Kidney epithelial cell (primary cell): ENCODE measurements at regions not wholly inside any gene's neighbourhood (a gene's known extent, or its start where the extent isn't known, plus 50 kb on each side); places are given as distances from the start of the nearest gene placed in this dataset.

ENCODE experiments used
- DNase-seq: peaks from one replicate; pipeline ENCODE4 v3.0.0-alpha.2; 2010; ENCODE audit warnings: low read depth
- H3K27me3 ChIP-seq: 2 replicates; pipeline ENCODE4 v1.6.0; 2011; ENCODE audit warnings: low read length; ENCODE audit not compliant: control insufficient read depth, insufficient read depth
- H3K36me3 ChIP-seq: 2 replicates; pipeline ENCODE4 v1.5.1; 2011; ENCODE audit warnings: low read length; ENCODE audit not compliant: control insufficient read depth, insufficient read depth
- H3K4me3 ChIP-seq: 2 replicates; pipeline ENCODE4 v1.5.1; 2011; ENCODE audit warnings: low read depth, mild to moderate bottlenecking, control low read depth, low read length
- TF ChIP-seq, protein P1 (sequence below): IDR thresholded peaks from 2 replicates; pipeline ENCODE4 v1.5.1; 2011; ENCODE audit warnings: mild to moderate bottlenecking, moderate library complexity, low read length, control low read depth, inconsistent platforms; ENCODE audit not compliant: insufficient read depth, poor library complexity, severe bottlenecking

DNA sequence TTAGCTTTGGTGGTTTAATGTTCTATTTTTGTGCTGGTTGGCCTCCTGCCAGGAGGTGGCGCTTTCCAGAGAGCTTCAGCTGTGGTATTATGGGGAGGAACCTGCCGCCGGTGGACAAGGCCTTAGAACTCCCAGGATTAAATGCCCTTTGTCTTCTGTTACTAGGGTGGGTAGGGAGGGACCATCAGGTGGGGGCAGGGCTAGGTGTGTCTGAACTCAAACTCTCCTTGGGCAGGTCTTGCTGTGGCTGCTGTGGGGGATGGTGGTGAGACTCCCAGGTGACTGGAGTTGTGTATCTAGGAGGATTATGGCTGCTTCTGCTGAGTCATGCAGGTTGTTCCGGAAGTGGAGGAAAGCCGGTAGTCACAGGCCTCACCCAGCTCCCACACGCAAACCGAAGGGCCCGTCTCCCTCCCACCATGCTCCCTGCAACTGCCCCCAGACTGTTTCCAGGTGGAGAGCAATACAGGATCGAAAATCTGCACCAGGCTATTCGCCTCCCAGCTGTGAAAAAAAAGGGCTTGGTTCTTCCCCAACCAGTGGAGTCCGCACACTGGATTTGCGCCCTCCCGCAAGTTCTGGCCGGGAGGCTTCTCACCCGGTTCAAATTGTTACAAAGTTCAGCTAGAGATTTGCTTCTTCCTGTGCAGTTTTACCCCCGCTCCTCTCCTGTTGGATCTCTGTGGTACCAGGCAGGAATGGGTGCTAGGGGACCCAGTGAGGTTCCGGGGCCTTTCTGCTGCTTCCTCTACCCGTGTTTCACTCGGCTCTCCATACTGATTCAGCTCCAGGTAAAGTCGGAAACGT is 220.5 kb downstream of the CENPF start:
- DNase-seq, result no peak
- no peak overlapping the region for H3K4me3 ChIP-seq
- TF ChIP-seq, protein P1, sequence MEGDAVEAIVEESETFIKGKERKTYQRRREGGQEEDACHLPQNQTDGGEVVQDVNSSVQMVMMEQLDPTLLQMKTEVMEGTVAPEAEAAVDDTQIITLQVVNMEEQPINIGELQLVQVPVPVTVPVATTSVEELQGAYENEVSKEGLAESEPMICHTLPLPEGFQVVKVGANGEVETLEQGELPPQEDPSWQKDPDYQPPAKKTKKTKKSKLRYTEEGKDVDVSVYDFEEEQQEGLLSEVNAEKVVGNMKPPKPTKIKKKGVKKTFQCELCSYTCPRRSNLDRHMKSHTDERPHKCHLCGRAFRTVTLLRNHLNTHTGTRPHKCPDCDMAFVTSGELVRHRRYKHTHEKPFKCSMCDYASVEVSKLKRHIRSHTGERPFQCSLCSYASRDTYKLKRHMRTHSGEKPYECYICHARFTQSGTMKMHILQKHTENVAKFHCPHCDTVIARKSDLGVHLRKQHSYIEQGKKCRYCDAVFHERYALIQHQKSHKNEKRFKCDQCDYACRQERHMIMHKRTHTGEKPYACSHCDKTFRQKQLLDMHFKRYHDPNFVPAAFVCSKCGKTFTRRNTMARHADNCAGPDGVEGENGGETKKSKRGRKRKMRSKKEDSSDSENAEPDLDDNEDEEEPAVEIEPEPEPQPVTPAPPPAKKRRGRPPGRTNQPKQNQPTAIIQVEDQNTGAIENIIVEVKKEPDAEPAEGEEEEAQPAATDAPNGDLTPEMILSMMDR, result no peak
- H3K36me3 ChIP-seq, result no peaks in the 10 kb centered on the region
- H3K27me3 ChIP-seq, result no peaks in the 10 kb centered on the region

DNA sequence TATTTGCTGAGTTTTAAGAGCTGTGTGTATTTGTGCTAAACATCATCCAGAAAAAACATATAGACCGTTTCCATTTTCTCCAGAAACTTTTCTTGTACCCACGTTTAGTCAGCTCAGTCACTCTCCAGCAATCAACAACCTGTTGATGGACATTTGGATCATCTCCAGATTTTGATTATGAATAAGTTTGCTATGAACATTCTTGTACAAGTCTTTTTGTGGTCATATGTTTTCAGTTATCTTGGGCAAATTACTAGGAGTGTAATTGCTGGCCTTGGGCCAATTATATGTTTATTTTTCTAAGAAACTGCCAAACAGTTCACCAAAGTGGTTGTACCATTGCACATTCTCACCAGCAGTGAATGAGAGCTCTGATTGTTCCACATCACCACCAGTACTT is 221.8 kb downstream of the CENPF start:
- no peaks in the 10 kb centered on the region for H3K27me3 ChIP-seq
- TF ChIP-seq, protein P1, result no peak
- H3K4me3 ChIP-seq, result no peak overlapping the region
- H3K36me3 ChIP-seq, result no peaks in the 10 kb centered on the region
- DNase-seq, result no peak

DNA sequence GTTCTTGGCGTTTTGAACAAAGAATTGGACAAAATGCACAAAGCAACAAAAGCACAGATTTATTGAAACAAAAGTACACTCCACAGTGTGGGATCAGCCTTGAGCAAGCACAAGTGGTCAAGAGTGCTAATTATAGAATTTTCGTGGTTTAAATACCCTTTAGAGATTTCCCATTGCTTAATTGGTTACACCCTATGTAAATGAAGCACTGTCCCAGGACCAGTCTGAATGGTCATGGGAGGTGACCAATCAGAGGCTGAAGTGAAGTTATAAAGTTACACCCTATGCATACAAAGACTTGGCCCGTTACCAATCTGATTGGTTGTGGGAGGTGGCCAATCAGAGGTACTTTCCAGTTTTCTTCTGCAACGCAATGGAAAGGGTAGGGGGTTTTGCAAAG is 223.6 kb downstream of the CENPF start:
- no peak for DNase-seq
- Histone ChIP-seq H3K4me3 (no peak overlapping the region), H3K36me3 (no peaks in the 10 kb centered on the region), H3K27me3 (no peaks in the 10 kb centered on the region)
- TF ChIP-seq, protein P1, result no peak

DNA sequence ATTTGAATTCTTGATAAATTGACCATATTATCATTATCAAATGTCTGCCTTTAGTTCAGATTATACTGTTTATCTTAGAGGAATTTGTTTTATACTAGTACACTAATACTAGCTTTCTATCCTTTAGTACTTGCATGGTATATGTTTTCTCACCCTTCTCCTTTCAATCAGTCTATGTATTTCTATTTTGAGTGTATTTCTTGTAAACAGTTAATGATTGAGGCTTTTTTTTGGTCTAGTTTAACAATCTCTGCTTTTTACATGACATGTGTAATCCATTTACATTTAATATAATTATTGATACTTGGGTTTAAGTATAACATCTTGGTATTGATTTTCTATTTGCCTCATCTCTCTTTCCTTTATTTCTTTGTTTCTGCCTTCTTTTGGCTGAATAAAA is 224.9 kb downstream of the CENPF start:
- DNase-seq, result no peak
- TF ChIP-seq, protein P1, result no peak
- no peaks in the 10 kb centered on the region for H3K27me3 ChIP-seq

DNA sequence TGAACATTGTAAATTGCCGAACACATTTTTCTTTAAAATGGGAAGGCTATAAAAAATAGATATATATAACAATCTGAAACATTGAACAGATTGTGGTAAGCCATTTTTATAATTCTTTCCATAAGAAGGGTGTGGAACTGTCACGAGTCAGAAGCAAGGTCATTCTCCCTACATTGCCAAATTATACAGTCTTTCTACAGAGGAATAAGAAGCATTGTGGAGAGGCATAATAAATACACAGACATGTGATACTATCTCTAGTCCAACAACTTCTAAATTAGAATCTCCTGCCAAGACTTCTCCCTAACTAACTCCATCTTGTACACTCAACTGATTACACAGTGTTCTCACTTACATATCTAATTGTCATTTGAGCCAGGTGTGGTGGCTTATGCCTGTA is 227.9 kb downstream of the CENPF start:
- no peak for DNase-seq
- TF ChIP-seq, protein P1, result no peak
- no peaks in the 10 kb centered on the region for H3K36me3 ChIP-seq
- H3K27me3 ChIP-seq, result no peaks in the 10 kb centered on the region
- H3K4me3 ChIP-seq, result no peak overlapping the region

More for the DNA sequence above, 224.9 kb downstream of the CENPF start:
- H3K4me3 ChIP-seq, result no peak overlapping the region
- H3K36me3 ChIP-seq, result no peaks in the 10 kb centered on the region

DNA sequence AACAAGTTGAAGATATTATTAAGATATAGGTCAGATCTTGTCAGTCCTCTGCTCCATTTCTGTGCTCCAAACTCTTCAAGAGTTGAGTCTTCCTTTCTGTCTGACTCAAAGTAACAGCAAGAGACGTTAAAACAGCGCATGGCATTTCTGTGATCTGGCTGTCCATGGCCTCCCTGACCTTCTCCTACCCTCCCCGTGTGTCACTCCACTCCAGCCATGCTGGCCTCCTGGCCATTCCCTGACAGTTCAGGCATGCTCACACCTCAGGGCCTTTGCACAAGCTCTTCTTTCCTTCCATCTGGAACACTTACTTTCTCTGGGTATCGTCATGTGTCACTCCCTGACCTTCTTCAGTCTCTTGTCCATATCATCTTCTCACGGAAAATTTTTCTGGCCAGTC is 229.0 kb downstream of the CENPF start:
- no peaks in the 10 kb centered on the region for H3K36me3 ChIP-seq
- H3K27me3 ChIP-seq, result no peaks in the 10 kb centered on the region
- no peak overlapping the region for H3K4me3 ChIP-seq
- TF ChIP-seq, protein P1, result no peak
- DNase-seq, result no peak
